GM21447 (cell line): ENCODE measurements at regions not wholly inside any gene's neighbourhood (a gene's known extent, or its start where the extent isn't known, plus 50 kb on each side); places are given as distances from the start of the nearest gene placed in this dataset.
"Not testable (repeated sequence)": the region's sequence is repeated elsewhere in the genome, so short reads cannot be mapped to it uniquely, and the experiment has no call there.

ENCODE experiments used
- ATAC-seq: cut with Tn5 transposase; IDR thresholded peaks from one replicate; pipeline ENCODE4 v1.9.1; 2021; ENCODE audit not compliant: unreplicated experiment

DNA sequence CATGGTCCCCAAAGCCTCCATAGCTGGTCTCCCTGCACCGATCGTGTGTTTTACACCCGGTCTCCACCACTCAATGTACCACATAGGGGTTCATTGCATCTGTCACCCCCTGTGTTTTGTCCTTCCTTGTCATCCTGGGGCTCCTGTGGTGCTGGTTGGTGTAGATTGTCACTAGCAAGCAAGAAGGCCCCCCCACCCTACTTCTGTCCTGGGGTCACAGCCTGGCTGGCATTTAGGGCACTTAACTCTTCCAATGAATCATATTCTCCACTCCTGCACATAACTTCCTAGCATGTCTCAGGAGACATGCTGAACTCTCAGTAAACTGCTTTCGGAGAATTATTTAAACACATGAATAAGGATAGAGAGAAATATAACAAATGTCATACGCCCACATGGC lies 161.4 kb downstream of the BCL2L11 start:
- not testable (repeated sequence) for ATAC-seq

- ATAC-seq = not testable (repeated sequence)
These were observed 167.2 kb downstream of the BCL2L11 start for GRCh38 chr2:111287646-111288568.

- ATAC-seq = not testable (repeated sequence)
These were observed 169.7 kb downstream of the BCL2L11 start for GRCh38 chr2:111290370-111290769.

- ATAC-seq = not testable (repeated sequence)
These were observed 170.9 kb downstream of the BCL2L11 start for GRCh38 chr2:111291566-111291965.

DNA sequence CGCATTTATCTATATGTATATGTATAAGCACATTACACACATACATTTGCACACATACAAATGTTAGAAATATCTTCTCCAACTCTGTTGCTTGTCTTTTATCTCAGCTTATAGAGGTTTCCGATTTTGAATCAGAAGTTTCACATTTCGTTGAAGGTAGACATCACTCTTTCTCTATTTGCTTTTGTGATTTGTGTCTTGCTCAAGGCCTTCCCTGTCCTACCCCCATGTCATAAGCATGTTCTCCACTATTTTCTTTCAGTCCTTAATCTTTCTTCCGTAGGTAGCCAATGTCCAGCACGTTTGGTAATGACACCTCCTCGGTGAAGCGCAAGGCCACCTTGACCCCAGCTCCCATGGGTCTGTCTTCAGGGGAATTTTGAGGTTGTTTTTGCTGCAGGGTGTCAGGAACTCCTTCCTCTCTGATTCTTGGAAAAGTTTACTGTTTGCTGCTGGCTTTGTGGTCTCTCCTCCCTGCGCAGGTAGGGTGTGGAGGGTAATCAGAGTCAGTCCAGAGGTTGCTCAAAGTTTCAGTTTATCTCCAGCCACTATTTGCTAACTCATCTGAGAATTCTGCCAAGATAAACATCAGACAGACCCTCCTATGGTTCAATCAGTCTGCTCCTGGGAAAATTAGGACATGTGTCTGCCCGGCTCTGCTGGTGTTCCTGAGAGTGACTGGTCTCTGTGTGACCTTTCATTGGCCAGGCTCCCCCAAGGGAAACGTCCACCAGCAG lies 171.7 kb downstream of the BCL2L11 start:
- not testable (repeated sequence) for ATAC-seq

DNA sequence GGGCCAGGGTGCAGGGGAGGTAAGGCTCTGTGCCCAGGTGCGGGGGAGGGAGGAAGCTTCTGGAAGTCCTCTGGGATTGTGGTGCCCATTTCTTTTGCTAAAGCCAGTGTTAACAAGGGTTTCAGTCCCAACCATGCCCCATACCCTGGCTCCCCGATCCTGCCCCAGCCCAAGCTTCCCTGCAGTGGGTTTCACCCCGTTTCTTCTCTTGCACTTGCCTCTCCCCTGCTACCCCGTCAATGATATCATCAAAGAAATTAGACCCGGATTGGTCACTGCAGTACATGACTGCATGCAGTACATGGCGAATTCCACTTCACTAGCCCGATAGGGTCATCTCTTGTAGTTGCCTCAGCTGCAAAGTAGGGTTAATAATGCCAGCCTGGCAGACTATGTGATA lies 174.0 kb downstream of the BCL2L11 start:
- ATAC-seq = not testable (repeated sequence)

DNA sequence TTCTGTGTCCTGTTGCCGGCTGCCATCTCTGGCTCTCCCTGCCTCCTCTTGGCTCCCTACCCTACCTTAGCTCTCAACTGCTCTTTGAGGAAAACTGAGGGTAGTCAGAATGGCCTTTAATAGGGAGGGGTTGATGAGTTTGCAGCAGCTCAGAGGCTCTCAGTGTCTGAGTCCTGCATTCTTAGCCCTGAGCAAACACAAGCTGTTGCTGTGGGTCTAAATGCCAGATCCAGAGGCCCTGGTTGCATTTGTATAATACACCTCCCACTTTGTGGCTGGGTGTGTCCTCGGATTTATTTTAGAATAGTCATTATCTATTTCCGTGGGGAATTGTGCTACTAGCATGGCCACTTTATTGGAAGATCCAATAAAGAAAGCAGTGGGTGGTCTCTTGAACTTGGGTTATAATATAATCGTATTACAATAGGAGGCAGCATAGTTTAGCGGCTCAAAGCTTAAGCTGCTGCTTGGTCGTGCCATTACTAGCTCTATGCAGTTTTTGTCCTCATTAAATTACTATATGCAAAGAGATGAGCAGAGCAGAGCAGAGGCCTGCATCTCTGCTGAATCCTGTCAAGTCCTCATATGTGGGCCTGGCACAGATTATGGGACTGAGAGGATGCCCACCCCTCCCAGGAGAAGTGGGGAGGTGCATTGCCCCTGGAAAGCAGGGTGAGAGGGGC lies 175.5 kb downstream of the BCL2L11 start:
- not testable (repeated sequence) for ATAC-seq

DNA sequence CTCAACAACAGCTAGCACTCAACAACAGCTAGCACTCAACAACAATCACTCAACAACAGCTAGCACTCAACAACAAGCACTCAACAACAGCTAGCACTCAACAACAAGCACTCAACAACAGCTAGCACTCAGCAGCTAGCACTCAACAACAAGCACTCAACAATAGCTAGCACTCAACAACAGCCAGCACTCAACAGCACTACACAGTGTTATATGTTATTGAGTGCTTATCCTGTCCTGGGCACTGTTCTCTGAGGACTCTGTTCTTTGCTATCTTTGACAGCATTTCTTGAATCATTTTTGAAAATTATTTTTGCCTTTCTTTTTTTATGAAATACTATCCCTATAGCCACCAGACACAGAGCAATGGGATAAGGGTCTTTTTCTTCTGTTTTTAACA lies 176.4 kb downstream of the BCL2L11 start:
- not testable (repeated sequence) for ATAC-seq

DNA sequence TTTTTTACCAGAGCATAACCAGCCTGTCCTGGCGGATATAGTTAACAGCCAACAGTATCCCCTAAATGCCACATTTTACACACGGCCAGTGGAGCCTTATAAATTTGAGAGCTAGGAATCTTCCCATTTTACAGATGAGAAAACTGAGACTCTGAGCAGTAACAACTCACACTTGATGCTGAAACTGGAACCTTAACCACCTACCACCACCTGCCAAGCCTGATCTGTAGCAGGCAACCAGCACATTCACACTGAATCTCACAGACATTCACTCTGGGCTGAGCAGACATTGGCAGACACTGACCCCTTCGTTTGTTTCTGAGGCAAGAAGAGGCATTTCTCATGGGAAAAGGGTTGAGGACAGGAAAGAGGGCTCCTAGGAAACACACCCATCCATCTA lies 178.2 kb downstream of the BCL2L11 start:
- not testable (repeated sequence) for ATAC-seq

- ATAC-seq = not testable (repeated sequence)
These were observed 178.9 kb downstream of the BCL2L11 start for GRCh38 chr2:111299635-111300034.

GRCh38 chr2:111301677-111302076 lies 181.0 kb downstream of the BCL2L11 start:
- not testable (repeated sequence) for ATAC-seq

- not testable (repeated sequence) for ATAC-seq
These were observed 181.9 kb downstream of the BCL2L11 start for GRCh38 chr2:111302397-111303218.

DNA sequence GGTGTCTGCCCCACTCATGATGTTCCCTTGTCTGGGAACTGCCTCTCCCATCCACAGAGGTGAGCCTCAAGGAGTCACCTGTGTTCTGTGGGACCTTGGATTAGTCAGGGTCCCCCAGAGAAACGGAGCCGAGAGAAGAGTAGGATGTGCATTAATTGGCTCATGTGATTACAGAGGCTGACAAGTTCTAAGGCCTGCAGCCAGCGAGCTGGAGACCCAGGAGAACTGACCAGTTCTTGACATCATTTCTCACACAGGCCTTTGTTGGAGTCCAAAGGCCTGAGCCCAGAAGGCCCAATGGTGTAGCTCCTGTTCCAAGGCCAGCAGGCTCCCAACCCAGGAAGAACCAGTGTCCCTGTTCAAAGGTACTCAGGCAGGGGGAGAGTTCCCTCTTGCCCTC lies 186.6 kb downstream of the BCL2L11 start:
- not testable (repeated sequence) for ATAC-seq

- not testable (repeated sequence) for ATAC-seq
These were observed 188.7 kb downstream of the BCL2L11 start for GRCh38 chr2:111309231-111310075.

DNA sequence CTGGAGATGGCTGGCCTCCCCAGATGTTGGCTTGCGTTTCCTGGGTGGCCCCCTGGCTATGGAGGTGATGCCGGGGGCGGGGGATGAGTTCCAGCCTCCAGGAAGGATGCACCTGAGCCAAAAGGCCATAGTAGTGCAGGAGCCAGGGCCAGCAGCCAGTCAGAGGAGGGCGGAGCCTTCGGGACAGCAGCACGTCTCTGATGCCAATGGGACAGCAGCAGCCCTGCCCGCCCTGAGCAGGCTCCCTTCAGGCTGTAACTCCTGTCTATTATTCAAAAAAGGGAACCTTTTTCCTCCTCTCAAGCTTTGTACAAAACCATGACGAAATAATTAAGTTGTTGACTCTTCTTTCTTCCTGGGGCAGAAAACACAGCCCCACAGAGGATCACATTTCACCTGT lies 189.7 kb downstream of the BCL2L11 start:
- ATAC-seq = not testable (repeated sequence)

- not testable (repeated sequence) for ATAC-seq
These were observed 190.9 kb downstream of the BCL2L11 start for GRCh38 chr2:111311568-111311967.

GRCh38 chr2:111312897-111313607 lies 192.3 kb downstream of the BCL2L11 start:
- ATAC-seq = not testable (repeated sequence)

DNA sequence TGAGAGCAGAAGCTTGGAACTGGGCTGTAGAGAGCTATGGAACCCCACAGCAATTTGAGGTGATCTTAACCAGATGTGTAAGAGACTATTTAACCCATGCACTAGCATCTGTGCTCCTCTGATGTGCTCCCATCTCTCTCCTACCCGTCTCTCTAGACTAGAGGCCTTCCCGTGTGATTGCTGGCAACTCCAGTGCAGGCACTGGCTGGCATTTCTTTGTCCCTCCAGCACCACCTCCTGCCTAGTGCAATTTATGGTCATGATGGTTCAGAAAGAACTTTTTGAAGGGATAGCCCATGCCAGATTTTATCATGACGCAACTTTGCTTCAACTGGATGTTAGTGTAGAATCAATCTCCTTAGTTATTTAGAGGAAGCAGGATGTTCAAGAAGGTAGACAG lies 193.0 kb downstream of the BCL2L11 start:
- not testable (repeated sequence) for ATAC-seq
